ENCODE measurements at regions not wholly inside any gene's neighbourhood (a gene's known extent, or its start where the extent isn't known, plus 50 kb on each side); places are given as distances from the start of the nearest gene placed in this dataset.

DNA sequence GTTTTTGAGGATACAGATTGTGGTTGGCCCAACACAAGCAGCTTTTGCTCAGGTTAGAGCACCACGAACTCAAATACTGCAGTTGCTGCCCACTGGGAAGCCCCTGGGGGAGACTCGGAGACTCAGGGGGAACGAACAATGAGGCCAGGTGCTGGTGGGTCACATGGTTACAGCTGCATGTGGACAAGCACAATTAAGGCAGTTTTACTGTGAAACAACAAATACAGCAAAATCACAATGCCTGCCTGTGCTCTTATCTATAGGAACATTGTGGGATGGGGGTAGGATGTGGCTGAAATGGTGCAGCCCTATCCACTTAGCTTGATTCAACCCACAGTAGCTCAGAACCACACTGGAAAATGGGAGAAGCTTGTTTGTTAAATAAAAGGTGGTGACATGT lies 119.7 kb upstream of the SPATA13 start:
- Histone ChIP-seq H3K4me1 (peaks cover 0 to 70% (median 15%) of the 10 kb centered on the region in 4 donors), H3K27ac (peak overlapping the region in 2 of 4 donors; percentile 87 to 91)
- 48 to 50% methylated on average over 3 of the region's 3 CpGs for WGBS, 2 donors

DNA sequence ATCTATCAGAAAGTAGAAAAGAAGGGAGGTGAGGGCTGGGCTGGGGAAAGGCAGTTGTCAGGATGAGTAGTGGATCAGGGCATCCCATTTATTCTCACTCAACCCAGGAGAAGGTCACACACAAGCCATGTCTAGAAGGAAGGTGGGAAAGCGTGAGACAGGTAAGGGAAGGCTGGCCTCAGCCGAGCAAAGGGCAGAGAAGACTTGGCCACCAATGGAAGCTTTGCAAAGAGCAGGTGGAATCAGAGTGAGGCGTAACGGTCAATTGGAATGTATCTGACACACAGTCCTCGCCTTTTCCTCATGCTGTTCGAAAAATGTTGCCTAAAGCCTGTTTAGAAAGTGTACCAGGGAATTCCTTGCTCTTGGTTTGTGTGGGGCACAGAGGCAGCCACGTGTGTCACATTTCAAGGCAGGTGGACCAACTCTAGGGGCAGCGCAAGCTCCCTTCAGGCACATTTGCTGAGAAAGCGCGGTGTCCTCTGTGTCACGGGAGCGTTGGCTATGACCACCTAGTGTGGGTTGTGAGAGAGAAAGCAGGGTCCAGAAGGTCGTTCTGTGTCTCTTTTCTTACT lies 118.8 kb upstream of the SPATA13 start:
- WGBS, 2 donors = 63 to 66% methylated on average over 13 of the region's 13 CpGs
- Histone ChIP-seq H3K36me3 (no peaks in the 10 kb centered on the region), H3K4me3 (no peak overlapping the region), H3K4me1 (peaks cover 0 to 72% (median 15%) of the 10 kb centered on the region in 4 donors), H3K27me3 (no peaks in the 10 kb centered on the region), H3K9me3 (peaks cover 0 to 1% (median 0%) of the 10 kb centered on the region in 4 donors), H3K27ac (peak overlapping the region in 2 of 4 donors; percentile 87 to 91)
- TF ChIP-seq, protein P1, sequence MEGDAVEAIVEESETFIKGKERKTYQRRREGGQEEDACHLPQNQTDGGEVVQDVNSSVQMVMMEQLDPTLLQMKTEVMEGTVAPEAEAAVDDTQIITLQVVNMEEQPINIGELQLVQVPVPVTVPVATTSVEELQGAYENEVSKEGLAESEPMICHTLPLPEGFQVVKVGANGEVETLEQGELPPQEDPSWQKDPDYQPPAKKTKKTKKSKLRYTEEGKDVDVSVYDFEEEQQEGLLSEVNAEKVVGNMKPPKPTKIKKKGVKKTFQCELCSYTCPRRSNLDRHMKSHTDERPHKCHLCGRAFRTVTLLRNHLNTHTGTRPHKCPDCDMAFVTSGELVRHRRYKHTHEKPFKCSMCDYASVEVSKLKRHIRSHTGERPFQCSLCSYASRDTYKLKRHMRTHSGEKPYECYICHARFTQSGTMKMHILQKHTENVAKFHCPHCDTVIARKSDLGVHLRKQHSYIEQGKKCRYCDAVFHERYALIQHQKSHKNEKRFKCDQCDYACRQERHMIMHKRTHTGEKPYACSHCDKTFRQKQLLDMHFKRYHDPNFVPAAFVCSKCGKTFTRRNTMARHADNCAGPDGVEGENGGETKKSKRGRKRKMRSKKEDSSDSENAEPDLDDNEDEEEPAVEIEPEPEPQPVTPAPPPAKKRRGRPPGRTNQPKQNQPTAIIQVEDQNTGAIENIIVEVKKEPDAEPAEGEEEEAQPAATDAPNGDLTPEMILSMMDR (IDR thresholded peaks at IDR 0.05) = no peak
- TF ChIP-seq POLR2A (IDR thresholded peaks at IDR 0.05) (no peak), EP300 (IDR thresholded peaks at IDR 0.05) (no peak)
- DNase-seq (ENCODE audit: low spot score in 2 of 2) = no peak

More for the DNA sequence above, 119.7 kb upstream of the SPATA13 start:
- DNase-seq (ENCODE audit: low spot score in 2 of 2) = no peak
- Histone ChIP-seq H3K27me3 (no peaks in the 10 kb centered on the region), H3K36me3 (no peaks in the 10 kb centered on the region), H3K4me3 (no peak overlapping the region), H3K9me3 (no peaks in the 10 kb centered on the region)
- TF ChIP-seq POLR2A (IDR thresholded peaks at IDR 0.05) = no peak
- TF ChIP-seq, protein P1 (IDR thresholded peaks at IDR 0.05) = no peak
- TF ChIP-seq EP300 (IDR thresholded peaks at IDR 0.05) = no peak

DNA sequence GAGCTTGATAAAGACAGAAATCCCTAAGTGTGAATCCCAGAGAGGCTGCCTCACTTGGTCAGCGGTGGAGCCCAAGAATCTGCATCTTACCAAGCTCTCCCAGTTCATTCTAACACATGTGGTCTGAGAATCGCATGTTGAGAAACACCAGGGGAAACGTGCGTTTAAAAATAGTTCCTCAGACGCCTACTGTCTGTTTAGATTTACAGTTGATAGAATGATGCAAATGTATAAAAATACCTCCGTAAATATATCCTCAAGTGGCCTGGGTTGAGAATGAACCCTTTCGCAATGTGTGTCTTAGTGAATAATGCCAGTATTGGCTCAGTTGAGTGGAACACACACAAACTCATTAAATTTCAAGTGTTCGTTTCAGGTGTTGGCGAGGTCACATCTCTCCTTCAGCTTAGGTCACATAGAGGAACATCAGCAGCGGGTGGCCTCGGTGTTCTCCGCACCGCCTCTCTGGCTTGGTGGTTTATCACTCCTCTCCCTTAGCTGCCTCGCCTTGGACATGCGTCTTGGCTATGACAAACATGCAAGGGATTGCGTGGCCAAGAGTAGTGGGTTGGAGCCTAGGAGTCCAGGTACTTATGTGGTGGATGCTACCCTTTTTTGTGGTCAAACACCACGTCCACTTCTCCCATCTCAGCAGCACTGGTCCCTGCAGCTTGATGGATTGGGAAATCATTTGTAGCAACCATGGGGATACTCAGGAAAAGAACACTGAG lies 117.6 kb upstream of the SPATA13 start:
- peaks cover 0 to 69% (median 13%) of the 10 kb centered on the region in 4 donors for H3K4me1 ChIP-seq
- no peaks in the 10 kb centered on the region for H3K36me3 ChIP-seq
- DNase-seq (ENCODE audit: low spot score in 2 of 2) = no peak
- peak overlapping the region in 2 of 4 donors; percentile 60 to 66 for H3K27ac ChIP-seq
- TF ChIP-seq, protein P1 (IDR thresholded peaks at IDR 0.05) = no peak
- TF ChIP-seq EP300 (IDR thresholded peaks at IDR 0.05) = no peak
- H3K27me3 ChIP-seq = no peaks in the 10 kb centered on the region
- no peak overlapping the region for H3K4me3 ChIP-seq
- WGBS, 2 donors = 66 to 71% methylated on average over 17 of the region's 17 CpGs
- H3K9me3 ChIP-seq = peaks cover 0 to 9% (median 0%) of the 10 kb centered on the region in 4 donors

DNA sequence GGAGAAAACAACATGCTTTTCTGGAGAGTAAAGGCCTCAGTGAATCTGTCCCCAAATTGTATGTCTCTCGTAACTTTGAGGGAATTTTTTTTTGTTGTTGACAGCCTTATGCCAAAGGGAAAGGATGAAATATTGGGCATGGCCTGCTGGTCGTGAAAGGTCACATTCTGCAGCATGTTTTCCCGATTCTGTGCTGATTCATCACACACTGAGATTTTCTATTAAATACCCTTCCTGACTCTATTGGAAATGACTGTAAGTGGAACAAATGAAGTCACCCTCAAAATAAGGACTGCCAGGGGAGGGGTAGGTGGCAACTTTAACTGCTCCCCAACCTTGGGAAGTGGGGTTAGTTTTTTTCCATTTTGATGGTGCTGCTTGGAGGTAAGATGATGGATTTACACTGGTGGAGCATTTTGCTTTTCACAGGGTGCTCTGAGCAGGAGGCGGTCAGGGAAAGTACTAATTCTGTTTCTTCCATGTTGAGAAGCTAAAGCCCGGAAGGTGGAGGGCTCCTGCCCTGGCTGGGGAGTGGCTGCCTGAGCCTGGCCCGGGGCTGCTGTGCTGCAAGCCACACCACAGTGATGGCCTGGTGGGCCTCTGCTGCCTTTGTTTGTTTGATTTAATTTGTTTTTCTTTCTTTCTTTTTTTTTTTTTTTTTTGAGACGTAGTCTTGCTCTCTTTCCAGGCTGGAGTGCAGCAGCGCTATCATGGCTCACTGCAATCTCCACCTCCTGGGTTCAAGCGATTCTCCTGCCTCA lies 116.8 kb upstream of the SPATA13 start:
- no peak for DNase-seq (ENCODE audit: low spot score in 2 of 2)
- TF ChIP-seq, protein P1 (IDR thresholded peaks at IDR 0.05) = no peak
- no peak for TF ChIP-seq POLR2A (IDR thresholded peaks at IDR 0.05)
- no peaks in the 10 kb centered on the region for H3K27me3 ChIP-seq
- peaks cover 0 to 9% (median 0%) of the 10 kb centered on the region in 4 donors for H3K9me3 ChIP-seq
- H3K36me3 ChIP-seq = no peaks in the 10 kb centered on the region
- H3K27ac ChIP-seq = peak overlapping the region in 2 of 4 donors; percentile 60 to 66
- H3K4me1 ChIP-seq = peaks cover 0 to 60% (median 8%) of the 10 kb centered on the region in 4 donors
- H3K4me3 ChIP-seq = no peak overlapping the region
- 54 to 60% methylated on average over 9 of the region's 9 CpGs for WGBS, 2 donors
